ENCODE measurements at regions not wholly inside any gene's neighbourhood (a gene's known extent, or its start where the extent isn't known, plus 50 kb on each side); places are given as distances from the start of the nearest gene placed in this dataset.
A peak's percentile ranks its signal among the peaks of the same experiment; 100 is the strongest.

DNA sequence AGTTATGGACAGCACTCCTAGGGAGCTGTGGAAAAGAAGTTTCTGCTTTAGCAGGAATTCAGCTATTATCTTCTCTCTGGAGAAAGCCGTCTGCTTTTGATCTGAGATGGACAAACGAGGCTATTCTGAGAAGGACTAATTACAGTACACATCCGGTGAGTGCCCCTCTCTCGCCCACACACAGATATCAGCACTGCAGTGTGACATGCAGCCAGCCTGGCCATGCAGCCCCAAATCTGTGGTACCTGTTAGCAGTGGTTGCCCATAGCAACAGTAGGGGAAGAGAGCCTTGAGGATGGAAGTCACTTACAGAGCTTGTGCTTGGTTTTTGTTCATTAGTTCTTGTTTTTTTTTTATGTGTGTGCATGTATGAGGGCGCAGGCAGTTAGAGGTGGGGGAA, 73.9 kb upstream of the TRIB2 start:
- peak in 1 of 2 donors; percentile 7 for DNase-seq (ENCODE audit: low read depth in 1 of 2, low spot score in 1 of 2)
- H3K4me3 ChIP-seq = no peak overlapping the region
- peaks cover 11% of the 10 kb centered on the region for H3K4me1 ChIP-seq (ENCODE audit: low read depth)
- no peaks in the 10 kb centered on the region for H3K36me3 ChIP-seq
- no peak for TF ChIP-seq CTCF (IDR thresholded peaks at IDR 0.05; ENCODE audit: low read depth, low read length)
- H3K27ac ChIP-seq = no peak overlapping the region
- no peaks in the 10 kb centered on the region for H3K27me3 ChIP-seq
- H3K9me3 ChIP-seq (ENCODE audit: low read depth) = no peaks in the 10 kb centered on the region

DNA sequence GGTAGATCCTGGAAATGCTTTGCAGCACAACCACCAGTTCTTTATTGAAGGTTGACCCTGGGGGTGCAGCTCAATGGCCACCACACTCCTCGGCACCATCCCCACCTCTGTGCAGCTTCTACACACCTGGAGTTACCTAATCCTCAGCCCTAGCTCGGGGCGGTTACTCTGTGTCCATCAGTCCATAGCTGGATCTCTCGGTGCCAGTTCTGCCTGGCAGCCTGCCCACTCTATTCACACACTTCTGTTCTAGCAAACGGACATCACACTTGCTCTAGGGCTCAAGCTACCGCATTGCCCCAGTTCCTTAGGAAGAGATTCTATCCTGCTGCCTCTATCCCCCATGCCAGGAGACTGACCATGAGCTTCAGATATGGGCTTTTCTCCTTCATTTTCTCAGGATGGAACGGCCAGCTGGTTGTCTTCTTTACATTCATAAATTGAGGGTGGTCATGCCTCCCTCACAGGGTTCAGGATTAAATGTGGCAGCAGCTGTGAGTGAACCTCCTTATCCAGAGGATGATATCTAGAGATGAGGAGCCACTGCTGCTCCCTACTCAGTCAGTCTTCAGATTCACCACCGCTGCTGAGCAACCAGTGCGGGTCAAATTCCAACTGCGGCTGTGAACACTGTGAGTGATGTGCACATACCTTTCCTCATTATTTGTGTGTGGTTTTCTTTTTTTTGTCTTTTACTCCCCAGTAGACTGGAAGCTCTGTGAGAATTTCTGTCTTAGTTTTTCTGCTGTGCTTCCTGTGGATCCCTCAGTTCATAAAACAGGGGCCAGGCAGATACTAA, 66.9 kb upstream of the TRIB2 start:
- Histone ChIP-seq H3K27me3 (no peaks in the 10 kb centered on the region), H3K36me3 (no peaks in the 10 kb centered on the region), H3K4me3 (no peak overlapping the region), H3K9me3 (ENCODE audit: low read depth) (no peaks in the 10 kb centered on the region), H3K27ac (no peak overlapping the region), H3K4me1 (ENCODE audit: low read depth) (no peaks in the 10 kb centered on the region)
- DNase-seq (ENCODE audit: low read depth in 1 of 2, low spot score in 1 of 2) = peak in 1 of 2 donors; percentile 7
- no peak for TF ChIP-seq CTCF (IDR thresholded peaks at IDR 0.05; ENCODE audit: low read depth, low read length)

GRCh38 chr2:12651641-12652040, 65.1 kb upstream of the TRIB2 start:
- no peak overlapping the region for H3K4me3 ChIP-seq
- TF ChIP-seq CTCF (IDR thresholded peaks at IDR 0.05; ENCODE audit: low read depth, low read length) = no peak
- no peaks in the 10 kb centered on the region for H3K36me3 ChIP-seq
- no peak for DNase-seq (ENCODE audit: low read depth in 1 of 2, low spot score in 1 of 2)
- no peaks in the 10 kb centered on the region for H3K27me3 ChIP-seq
- no peak overlapping the region for H3K27ac ChIP-seq
- no peaks in the 10 kb centered on the region for H3K4me1 ChIP-seq (ENCODE audit: low read depth)
- H3K9me3 ChIP-seq (ENCODE audit: low read depth) = no peaks in the 10 kb centered on the region

- H3K4me1 ChIP-seq (ENCODE audit: low read depth) = no peaks in the 10 kb centered on the region
- no peak for DNase-seq (ENCODE audit: low read depth in 1 of 2, low spot score in 1 of 2)
- no peak for TF ChIP-seq CTCF (IDR thresholded peaks at IDR 0.05; ENCODE audit: low read depth, low read length)
- no peaks in the 10 kb centered on the region for H3K27me3 ChIP-seq
- H3K27ac ChIP-seq = no peak overlapping the region
- H3K4me3 ChIP-seq = no peak overlapping the region
- H3K9me3 ChIP-seq (ENCODE audit: low read depth) = no peaks in the 10 kb centered on the region
- no peaks in the 10 kb centered on the region for H3K36me3 ChIP-seq
Measured at GRCh38 chr2:12652723-12653122, 64.0 kb upstream of the TRIB2 start.

DNA sequence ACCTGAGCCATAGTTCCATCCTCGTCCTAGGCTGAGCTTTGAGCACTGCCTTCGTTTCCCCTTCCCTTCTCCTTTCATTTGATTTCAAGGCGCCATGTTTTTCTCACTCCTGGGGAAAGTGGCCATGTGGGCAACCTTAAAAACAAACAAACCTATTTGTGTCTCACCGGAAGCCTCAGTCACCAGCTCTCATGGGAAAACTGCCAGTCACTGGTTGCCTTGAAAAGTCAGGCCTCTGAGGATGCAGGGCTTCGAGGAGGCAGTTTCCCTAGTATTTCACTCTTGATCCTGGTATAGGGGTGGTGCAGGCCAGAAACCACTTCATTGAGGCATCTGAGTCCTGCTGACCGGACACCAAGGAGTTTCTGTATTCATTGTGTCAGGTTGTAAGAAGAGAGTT, 59.2 kb upstream of the TRIB2 start:
- no peaks in the 10 kb centered on the region for H3K9me3 ChIP-seq (ENCODE audit: low read depth)
- H3K36me3 ChIP-seq = no peaks in the 10 kb centered on the region
- no peak for TF ChIP-seq CTCF (IDR thresholded peaks at IDR 0.05; ENCODE audit: low read depth, low read length)
- H3K27me3 ChIP-seq = no peaks in the 10 kb centered on the region
- H3K27ac ChIP-seq = no peak overlapping the region
- no peaks in the 10 kb centered on the region for H3K4me1 ChIP-seq (ENCODE audit: low read depth)
- no peak for DNase-seq (ENCODE audit: low read depth in 1 of 2, low spot score in 1 of 2)
- no peak overlapping the region for H3K4me3 ChIP-seq

Measured in cardiac muscle cell (in vitro differentiated cells and primary cell).